ENCODE measurements at regions not wholly inside any gene's neighbourhood (a gene's known extent, or its start where the extent isn't known, plus 50 kb on each side); places are given as distances from the start of the nearest gene placed in this dataset.
"Not testable (repeated sequence)": the region's sequence is repeated elsewhere in the genome, so short reads cannot be mapped to it uniquely, and the experiment has no call there.

DNA sequence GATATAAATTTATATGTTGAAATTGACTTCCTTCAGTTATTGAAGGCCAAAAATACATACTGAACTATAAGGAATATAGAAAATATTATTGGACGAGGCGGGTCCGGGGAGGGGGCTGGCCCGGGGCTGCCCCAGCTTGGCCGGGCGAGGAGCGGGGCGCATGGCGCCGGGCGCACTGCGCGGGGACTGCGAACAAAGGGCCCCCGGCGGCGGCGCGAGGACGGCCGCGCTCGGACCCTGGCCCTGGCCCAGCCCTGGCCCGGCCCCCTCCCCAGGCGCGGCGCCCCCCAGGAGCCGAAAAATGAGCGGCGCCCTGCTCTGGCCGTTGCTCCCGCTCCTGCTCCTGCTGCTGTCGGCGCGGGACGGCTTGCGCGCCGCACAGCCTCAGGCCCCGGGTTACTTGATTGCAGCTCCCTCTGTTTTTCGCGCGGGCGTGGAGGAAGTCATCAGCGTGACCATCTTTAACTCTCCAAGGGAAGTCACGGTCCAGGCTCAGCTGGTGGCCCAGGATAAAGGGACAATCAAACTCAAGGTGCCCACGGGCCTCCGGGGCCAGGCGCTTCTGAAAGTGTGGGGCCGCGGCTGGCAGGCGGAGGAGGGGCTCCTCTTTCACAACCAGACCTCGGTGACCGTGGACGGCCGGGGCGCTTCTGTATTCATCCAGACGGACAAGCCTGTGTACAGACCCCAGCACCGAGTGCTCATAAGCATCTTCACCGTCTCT, 1247.6 kb upstream of the PHF14 start:
- not testable (repeated sequence) for DNase-seq

DNA sequence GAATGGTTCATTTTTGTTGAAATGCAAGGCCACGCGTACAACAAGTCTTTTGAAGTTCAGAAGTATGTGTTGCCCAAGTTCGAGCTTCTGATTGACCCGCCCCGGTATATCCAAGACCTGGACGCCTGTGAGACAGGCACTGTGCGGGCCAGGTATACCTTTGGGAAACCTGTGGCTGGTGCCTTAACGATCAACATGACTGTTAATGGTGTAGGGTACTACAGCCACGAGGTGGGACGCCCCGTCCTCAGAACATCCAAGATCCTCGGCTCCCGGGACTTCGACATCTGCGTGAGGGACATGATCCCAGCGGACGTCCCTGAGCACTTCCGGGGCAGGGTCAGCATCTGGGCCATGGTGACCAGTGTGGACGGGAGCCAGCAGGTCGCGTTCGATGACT, 1246.9 kb upstream of the PHF14 start:
- not testable (repeated sequence) for DNase-seq

DNA sequence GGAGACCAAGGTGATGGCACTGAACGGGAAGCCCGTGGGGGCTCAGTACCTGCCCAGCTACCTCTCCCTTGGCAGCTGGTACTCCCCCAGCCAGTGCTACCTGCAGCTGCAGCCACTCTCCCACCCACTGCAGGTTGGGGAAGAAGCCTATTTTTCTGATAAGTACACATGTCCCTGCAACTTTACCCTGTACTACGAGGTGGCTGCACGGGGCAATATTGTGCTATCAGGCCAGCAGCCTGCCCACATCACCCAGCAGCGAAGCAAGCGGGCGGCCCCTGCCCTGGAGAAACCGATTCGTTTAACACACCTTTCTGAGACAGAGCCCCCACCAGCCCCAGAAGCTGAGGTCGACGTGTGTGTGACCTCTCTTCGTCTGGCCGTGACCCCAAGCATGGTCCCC, 1246.2 kb upstream of the PHF14 start:
- not testable (repeated sequence) for DNase-seq

DNA sequence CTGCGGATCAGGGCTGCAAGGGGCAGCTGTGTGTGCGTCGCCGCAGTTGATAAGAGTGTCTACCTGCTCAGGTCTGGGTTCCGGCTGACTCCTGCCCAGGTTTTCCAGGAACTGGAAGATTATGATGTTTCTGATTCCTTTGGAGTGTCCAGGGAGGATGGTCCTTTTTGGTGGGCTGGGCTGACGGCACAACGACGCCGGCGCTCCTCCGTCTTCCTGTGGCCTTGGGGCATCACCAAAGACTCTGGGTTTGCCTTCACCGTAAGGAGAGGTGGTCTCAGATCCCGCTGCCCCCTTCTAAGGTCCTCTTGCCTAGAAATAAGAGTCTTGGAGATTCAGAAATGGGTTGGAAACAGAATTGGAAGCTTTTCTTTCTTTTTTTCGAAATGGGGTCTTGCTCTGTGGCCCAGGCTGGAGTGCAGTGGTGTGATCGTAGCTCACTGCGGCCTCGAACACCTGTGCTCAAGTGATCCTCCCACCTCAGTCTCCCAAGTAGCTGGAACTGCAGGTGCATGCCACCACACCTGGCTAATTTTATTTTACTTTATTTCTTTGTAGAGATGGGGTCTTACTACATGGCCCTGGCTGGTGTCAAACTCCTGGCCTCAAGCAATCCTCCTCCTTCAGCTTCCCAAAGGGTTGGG, 1245.5 kb upstream of the PHF14 start:
- not testable (repeated sequence) for DNase-seq

DNA sequence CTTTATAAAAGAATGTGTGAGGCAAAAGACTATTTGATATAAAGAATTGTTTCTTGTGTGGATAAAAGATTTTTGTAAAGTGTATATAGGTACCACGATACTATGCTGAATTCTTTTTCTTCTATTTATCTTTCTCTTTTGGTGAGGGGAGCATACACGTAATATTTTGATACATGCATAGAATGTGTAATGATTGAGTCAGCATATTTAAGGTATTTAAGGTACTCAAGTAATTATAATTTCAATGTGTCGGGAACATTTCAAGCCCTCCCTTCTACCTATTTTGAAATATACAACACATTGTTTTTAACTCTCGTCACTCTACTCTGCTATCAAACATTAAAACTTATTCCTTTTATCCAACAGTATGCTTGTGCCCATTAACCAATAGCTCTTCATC, 1221.6 kb upstream of the PHF14 start:
- DNase-seq = no peak

DNA sequence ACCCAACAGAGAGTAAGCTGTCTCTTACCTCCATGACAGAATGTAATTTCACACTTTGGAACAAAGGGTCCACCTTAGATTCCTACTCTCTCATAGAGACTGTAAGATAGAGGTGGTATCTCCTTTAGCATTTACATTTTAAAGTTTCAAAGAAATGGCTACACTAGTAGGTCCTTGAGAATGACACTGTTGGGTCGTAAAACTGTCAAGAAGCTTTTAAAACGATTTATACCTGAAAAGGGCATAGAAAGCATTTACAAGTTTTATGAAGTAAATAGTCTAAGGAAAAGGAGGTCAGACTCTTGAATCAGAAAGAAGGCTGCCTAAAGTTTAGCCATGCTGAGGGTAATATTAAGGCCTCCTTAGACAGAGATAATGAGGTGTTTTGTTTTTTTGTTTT, 1212.4 kb upstream of the PHF14 start:
- DNase-seq = no peak

DNA sequence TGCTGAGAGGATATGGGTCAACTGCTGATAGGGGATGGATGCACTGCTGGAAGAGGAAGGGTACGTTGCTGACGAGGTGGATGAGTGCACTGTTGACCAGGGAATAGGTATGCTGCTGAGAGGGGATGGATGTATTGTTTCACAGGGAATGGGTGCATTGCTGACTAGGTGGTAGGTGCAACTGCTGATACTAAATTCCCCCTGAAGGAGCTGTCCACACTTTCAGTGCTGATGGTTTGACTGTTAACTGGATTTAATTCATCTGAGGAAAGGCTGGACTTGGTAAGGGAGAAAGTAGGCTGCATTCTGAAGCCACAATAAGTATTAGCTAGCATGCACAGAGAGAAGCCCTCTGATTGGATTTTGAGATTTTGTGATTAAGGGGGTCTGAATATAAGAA, 1196.8 kb upstream of the PHF14 start:
- DNase-seq = no peak

DNA sequence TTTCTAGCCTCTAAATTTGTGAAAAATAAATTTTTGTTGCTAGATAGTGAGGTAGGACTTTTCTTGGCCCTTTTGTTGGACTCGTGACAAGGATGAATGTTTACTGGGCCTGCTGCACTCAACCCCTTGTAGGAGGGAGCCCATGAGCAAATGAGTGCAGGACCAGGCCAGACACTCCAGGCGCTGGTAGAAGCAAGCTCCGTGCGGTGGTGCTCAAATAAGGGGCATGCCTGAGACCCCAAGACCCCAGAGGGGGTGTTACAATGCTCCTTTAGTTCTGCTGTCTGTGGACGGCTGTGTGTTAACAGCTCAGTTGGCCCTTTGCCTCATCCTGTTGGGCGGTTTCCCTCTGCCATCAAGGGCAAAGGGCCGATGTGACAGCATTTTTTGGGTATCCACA, 1195.3 kb upstream of the PHF14 start:
- no peak for DNase-seq

DNA sequence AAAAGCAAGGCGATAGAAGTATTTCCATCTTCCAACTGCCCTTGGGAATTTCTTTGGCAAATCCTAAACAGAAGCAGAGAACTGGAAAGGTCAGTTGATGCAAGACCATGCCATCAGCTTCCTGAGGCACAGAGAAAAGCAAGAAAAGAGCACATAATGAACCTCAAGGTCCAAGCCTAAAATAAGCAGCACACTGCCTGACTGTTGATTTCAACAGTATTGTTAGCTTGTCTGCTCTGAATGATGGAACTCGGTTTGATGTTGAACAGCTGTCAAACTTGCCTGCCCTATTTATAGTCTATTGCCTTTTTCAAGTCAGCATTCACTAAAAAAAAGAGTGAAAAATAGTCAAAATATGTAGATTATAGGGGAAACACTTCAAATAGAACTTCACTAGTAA, 1192.0 kb upstream of the PHF14 start:
- no peak for DNase-seq

DNA sequence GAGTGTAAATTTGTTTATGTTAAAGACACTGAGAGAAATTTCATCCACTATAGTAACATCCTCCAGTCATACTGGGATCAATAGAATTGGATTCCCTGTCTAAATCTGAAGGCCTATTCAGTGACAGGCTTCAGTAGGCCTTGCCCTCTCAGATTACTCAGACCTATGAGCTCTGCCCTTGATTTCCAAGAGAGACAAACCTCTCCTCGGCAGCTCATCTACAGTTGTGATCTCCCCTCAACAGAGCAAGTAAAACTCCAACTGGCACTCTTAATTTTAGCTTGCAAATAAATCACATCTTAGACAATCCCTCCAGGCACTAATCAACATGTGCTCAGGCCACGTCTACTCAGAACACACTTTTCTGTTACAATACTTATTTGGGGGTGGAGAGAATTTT, 1191.4 kb upstream of the PHF14 start:
- DNase-seq = no peak

DNA sequence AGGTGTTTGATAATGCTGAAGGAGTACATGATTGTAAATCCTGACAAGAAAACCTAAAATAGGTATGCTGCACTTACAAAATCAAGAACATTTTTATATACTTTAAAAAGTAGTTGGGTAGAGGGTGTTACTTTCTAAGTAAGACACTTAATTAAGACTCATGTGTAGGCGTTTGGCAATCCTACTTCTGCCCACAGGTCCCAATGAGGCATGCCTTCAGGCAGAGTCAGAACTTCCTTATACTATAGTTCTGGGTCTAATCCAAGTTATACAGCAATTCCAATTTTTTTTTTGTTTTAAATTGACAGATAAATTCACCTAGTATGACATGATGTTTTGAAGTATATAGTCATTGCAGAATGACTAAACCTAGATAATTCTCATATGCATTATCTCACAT, 1188.5 kb upstream of the PHF14 start:
- no peak for DNase-seq

DNA sequence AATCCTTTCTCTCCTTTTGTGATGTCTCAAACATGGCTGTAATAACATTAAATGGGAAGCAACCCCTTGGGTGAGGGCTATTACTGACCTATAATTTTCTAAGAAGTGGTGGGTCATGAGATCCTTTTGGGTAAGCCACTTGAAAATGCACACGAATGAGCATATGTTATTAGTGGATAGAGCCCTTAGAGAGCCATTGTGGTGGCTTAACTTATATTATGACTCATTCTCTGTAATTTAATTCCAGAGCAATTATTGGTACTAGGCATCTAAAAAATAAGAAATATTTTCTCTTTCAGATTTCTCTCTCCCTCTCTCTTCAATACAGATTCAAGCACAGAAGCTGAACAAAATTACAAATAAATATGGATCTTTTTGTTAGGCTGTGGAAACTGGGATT, 1177.4 kb upstream of the PHF14 start:
- no peak for DNase-seq

DNA sequence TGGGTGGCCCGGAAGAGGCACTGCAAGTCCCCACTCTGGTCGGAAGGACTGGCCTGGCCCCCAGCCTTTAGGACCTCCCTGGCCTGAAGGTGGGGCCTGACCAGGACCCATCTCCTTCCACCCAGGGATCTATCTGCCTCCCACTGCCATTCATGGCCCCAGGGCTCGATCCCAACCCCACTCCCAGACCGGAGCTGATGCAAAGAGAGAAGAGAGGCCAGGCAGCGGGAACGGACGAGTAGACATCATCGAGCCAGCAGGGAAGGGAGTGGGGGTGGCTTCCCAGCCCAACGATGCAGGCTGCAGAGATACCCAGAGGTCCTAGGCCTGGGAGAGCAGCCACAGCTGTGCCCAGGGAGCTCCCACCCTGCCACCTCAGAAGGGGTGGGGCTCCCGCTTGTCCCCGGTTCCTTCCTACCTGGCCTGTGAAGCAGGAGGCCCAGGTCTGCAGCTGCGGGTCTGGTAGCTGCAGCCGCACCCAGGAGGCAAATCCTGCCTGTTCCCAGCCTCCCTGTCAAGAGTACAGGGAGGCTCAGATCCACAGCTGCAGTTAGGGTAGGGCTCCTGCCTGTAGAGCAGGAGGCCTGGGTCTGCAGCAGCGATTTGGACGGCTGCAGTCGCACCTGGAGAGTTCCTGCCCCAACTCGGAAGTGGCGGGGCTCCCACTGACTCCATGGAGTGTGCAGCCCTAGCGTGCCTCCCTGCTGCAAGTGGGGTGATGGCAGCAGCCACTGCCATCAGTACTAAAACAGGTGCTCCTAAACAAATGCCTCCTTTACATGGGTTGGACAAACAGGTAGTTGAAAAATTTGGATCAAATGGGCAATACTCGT, 1151.0 kb upstream of the PHF14 start:
- no peak for DNase-seq

DNA sequence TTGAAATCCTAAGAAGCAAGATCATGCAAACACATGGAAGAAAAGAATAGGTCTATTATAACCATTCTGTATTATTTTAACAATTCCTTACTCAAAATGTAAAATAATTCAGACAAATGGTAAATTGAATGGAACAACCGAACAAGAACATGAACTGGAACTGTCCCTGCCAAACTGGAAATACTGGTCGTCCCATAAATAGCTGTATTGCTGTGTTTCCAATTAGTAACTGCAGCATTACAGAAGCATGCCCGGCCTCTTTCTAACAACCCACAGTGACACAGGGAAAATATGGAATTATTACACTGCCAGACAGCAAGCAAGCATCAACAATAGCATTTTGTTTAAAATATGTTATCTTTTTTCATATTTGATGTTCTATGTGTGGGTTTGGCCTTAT, 1138.5 kb upstream of the PHF14 start:
- DNase-seq = no peak

DNA sequence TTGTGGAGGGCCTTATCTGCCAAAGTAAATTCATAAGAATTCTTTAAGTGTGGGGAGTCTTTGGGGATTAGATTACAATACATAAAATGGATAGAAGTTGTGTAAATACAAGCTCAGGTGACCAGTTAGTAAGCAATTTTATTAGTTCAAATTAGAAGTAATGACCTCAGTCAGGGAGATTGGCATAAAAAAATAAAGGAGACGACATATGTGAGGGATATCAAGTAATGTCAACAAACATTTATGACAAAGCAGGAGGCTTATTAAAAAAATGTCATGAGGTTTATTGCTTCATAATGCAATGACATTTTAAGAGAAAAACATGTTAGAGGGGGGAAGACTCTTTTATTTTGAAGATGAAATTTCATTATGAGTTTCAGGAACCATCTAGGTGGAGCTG, 1137.0 kb upstream of the PHF14 start:
- DNase-seq = no peak

DNA sequence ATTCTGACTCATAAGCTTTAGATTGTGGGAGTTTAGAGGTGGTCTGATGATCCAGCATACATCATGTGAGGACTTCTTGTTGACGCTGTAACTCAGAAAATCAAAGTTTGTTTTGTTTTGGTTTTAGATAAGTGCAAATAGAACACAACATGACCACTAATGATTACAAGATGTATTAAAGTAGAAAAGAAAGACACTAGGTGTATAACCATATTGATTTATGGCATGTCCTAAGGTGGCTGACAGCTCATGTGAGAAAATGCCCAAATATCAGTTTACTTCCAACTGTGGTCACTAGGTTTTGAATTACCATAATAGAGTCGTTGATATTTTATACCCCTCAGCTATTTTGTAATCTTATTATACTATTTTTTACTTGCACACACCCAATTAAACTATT, 1131.4 kb upstream of the PHF14 start:
- DNase-seq = no peak

DNA sequence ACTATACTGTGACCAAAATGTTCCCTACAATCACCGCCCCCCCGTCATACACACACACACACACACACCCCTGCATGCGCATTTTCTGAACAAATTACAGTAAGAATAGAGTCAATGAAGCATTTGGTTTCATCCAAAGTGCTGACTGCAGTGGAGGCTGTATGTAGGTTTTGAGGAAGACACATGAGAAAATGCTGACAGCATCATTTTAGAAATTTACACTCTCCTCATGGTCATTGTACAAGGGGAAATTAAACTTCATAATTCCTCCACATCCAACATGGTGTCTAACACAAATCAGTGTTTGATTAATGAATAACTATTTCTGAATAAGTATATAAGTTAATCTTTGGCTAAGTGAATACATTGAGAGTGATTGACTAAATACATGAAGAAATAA, 1126.8 kb upstream of the PHF14 start:
- no peak for DNase-seq

DNA sequence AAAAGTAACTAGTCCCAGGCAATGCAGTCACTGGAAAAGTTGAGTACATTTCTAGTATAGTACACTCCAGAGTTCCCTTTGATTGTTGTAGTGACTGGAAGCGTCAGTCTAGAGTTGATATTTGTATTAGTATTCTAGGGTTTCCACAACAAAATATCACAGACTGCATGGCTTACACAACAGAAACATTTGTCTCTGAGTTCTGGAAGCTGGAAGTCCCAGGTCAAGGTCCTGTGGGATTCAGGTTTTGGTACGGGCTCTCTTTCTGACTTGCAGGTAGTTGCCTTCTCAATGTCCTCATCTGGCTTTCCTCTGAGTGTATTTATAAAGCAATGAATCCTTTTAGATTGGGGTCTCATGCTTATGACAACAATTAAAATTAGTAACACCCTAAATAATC, 1119.1 kb upstream of the PHF14 start:
- no peak for DNase-seq

DNA sequence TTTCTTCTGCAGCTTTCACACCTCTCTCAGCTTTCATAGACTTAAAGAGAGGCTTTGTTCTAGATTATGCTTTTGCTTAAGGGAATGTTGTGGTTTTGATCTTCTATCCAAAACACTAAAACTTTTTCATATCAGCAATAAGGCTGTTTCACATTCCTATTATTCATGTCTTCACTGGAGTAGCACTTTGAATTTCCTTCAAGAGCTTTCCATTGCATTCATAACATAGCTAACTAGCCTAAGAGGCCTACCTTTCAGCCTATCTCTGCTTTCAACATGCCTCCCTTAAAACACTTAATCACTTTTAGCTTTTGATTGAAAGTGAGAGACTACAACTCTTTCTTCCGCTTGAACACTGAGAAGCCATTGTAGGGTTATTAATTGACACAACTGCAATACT, 1117.0 kb upstream of the PHF14 start:
- DNase-seq = no peak

DNA sequence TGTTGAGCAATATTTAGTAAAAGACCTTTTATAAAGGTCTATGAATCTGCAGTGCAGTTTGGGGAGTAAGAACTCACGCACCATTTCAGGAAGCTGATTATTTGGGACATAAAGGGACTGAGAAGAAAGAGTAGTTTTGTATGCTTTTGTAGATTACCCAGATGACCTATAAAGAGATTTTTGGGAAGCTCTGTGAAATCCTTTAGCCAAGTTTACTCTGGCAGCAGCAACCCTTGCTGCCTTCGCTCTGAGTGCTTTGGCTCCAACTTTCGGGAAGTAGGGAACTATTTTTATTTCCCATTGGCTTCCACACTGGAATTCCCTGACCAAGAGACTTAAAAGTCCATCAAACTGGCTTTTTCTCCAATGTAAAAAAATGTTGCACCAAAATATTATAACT, 1110.1 kb upstream of the PHF14 start:
- DNase-seq = no peak

DNA sequence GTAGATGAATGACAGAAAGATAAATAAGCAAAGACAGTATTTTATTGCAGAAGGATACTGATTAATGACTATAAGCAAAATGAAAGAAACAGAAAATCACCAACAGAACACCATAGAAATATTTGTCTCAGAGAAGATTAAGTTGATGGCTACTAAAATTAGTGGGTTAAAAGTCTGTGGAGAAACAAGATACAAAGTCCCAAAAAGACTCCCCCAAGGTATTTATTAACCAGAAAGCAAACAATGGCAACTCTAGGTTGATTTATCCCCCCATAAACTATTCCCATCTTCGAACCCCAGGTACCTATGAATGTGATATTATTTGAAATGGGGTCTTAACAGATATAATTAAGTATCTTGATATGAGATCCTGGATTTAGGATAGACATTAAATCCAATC, 1104.5 kb upstream of the PHF14 start:
- no peak for DNase-seq

DNA sequence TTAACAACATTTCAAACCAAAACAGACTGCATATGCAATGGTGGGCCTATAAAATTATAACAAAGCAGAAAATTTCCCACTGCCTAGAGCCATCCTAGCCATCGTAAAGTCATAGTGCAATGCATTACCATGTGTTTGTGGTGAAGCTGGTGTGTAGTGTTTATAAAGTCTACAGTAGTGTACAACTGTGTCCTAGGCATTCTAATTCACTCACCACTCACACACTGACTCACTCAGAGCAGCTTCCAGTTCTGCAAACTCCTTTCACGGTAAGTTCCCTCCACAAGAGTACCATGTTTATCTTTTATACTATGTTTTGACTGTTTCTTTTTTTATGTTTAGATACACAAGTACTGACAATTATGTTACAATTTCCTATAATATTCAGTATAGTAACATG, 1104.1 kb upstream of the PHF14 start:
- no peak for DNase-seq

DNA sequence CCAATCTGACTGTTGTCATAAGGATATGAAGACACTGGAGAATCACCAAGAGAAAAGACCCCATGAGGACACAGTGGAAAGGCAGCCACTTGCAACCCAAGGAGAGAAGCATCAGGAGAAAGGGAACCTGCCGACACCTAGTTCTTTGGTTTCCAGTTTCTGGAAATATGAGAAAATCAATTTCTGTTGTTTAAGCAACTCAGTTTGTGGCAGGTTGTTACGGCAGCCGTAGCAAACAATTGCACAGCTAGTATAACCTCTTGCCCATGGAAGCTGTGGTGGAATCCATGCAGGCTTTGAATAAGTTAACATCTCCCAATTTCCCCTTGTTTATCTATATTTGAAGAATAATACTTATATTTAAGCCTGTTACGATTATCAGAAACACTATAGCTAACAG, 1103.0 kb upstream of the PHF14 start:
- no peak for DNase-seq

DNA sequence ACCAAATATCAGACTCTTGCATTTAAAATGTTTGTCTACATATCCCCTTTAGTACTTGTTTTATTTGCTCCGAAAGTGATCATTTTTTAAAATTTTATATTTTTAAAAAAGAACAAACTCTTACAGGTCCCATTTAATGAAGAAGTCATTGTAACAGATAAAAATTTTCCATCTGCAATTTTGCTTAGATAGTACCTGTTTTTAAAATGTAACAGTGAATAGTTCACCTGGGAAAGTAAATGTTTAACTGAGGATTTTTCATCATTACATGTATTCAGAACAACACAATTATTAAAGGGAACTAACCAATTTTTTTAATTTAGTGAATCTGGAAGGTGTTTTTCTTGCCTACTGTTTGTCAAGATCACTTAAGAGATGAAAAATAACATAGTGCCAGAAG, 1099.5 kb upstream of the PHF14 start:
- no peak for DNase-seq
